Nephron (organoid): ENCODE measurements at regions not wholly inside any gene's neighbourhood (a gene's known extent, or its start where the extent isn't known, plus 50 kb on each side); places are given as distances from the start of the nearest gene placed in this dataset.
A peak's percentile ranks its signal among the peaks of the same experiment; 100 is the strongest.

ENCODE experiments used
- H3K27ac Mint-ChIP-seq, 3 experiments: 2 replicates each; pipeline ENCODE4 v1.8.0; 2020; ENCODE audit warnings: mixed read lengths in 3 of 3, mild to moderate bottlenecking in 2 of 3, moderate library complexity in 1 of 3
- H3K27me3 Mint-ChIP-seq: 2 replicates; pipeline ENCODE4 v1.8.0; 2021; ENCODE audit warnings: low read depth, mild to moderate bottlenecking, moderate library complexity, mixed read lengths
- H3K36me3 Mint-ChIP-seq: 2 replicates; pipeline ENCODE4 v1.8.0; 2020; ENCODE audit warnings: low read depth, mixed read lengths
- H3K4me1 Mint-ChIP-seq: 2 replicates; pipeline ENCODE4 v1.8.0; 2020; ENCODE audit warnings: mixed read lengths
- H3K4me3 Mint-ChIP-seq, 3 experiments: 2 replicates each; pipeline ENCODE4 v1.8.0; 2020; ENCODE audit warnings: mild to moderate bottlenecking in 3 of 3, mixed read lengths in 3 of 3, moderate library complexity in 2 of 3
- H3K9me3 Mint-ChIP-seq: 2 replicates; pipeline ENCODE4 v1.8.0; 2020; ENCODE audit warnings: mixed read lengths
- TF ChIP-seq, protein P1 (sequence below), 3 experiments: fragments of 200-600 bp; sonication (generic); IDR thresholded peaks; one replicate each; pipeline ENCODE4 v1.5.0; 2021; ENCODE audit warnings: antibody characterized with exemption in 3 of 3; ENCODE audit not compliant: unreplicated experiment in 3 of 3

DNA sequence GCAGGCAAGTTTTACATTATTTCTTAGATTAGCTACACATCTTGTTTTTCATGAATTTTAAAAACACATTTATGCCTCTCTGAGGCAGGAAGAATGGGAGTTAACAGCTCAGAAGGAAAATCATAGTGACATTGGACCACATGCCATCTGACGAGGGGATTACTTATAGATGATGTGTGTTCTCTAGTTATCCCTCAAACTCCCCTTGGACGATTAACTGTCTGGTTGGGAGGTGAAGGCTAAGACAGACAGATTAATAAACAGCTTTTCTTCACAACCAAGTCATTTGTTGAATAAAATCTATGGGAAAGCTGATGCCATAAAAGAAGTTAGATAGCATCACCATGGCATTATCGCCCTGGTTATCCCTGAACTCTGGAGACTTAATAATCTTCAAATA lies 80.0 kb upstream of the PREP start:
- TF ChIP-seq, protein P1, sequence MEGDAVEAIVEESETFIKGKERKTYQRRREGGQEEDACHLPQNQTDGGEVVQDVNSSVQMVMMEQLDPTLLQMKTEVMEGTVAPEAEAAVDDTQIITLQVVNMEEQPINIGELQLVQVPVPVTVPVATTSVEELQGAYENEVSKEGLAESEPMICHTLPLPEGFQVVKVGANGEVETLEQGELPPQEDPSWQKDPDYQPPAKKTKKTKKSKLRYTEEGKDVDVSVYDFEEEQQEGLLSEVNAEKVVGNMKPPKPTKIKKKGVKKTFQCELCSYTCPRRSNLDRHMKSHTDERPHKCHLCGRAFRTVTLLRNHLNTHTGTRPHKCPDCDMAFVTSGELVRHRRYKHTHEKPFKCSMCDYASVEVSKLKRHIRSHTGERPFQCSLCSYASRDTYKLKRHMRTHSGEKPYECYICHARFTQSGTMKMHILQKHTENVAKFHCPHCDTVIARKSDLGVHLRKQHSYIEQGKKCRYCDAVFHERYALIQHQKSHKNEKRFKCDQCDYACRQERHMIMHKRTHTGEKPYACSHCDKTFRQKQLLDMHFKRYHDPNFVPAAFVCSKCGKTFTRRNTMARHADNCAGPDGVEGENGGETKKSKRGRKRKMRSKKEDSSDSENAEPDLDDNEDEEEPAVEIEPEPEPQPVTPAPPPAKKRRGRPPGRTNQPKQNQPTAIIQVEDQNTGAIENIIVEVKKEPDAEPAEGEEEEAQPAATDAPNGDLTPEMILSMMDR (IDR thresholded peaks at IDR 0.05; ENCODE audit: unreplicated experiment in 3 of 3), result no peak
- H3K9me3 Mint-ChIP-seq, result no peaks in the 10 kb centered on the region
- H3K27me3 Mint-ChIP-seq, result peaks cover 15% of the 10 kb centered on the region
- no peak overlapping the region for H3K4me3 Mint-ChIP-seq
- H3K4me1 Mint-ChIP-seq, result peaks cover 38% of the 10 kb centered on the region
- no peaks in the 10 kb centered on the region for H3K36me3 Mint-ChIP-seq
- no peak overlapping the region for H3K27ac Mint-ChIP-seq

DNA sequence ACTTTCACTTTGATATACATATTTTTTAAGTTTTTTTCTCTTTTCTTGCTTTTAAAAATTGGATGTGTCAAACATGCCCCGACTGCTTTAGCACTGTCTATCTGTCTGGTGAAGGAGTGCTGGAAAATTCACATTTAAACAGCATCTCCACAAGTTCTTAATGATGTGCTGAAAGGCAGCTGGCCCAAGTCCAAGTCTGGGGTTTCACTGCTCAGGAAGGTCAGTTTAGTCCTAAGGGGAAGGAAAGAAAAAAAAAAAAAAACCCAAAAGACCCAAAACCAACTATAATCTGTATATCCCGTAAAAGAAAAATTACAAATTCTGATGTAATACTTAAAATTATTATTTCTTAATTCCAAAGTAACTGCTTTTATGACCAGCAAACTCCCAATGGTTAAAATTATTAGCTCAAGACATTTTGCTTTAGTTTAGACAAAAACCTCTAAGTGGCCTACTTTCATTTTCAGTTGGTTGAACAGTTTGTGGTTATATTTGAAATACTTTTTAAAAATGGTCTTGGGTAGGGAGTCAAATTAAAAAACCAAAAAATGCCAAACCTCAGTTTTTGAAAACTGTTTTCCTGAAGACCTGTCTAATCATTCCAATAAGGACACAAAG lies 79.5 kb upstream of the PREP start:
- Mint-ChIP-seq H3K27me3 (peaks cover 13% of the 10 kb centered on the region), H3K36me3 (no peaks in the 10 kb centered on the region), H3K27ac (no peak overlapping the region), H3K4me1 (peaks cover 34% of the 10 kb centered on the region), H3K4me3 (no peak overlapping the region), H3K9me3 (no peaks in the 10 kb centered on the region)
- TF ChIP-seq, protein P1 (IDR thresholded peaks at IDR 0.05; ENCODE audit: unreplicated experiment in 3 of 3), result no peak

DNA sequence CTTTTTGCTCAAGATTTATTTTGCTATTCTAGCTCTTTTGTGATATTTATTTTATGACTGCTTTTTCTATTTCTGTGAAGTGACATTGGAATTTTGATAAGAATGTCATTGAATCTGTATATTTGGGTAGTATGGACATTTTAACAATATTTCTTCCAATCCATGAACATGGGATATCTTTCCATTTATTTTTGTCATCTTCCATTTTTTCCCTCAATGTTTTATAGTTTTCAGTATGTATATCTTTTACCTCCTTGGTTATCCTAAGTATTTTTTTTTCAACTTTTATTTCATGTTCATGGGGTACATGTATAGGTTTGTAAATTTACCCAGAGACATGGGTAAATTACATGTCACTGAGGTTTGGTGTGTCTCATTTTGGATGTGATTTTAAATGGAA lies 74.1 kb upstream of the PREP start:
- H3K36me3 Mint-ChIP-seq, result peaks cover 4% of the 10 kb centered on the region
- H3K4me1 Mint-ChIP-seq, result peaks cover 10% of the 10 kb centered on the region
- no peak overlapping the region for H3K4me3 Mint-ChIP-seq

DNA sequence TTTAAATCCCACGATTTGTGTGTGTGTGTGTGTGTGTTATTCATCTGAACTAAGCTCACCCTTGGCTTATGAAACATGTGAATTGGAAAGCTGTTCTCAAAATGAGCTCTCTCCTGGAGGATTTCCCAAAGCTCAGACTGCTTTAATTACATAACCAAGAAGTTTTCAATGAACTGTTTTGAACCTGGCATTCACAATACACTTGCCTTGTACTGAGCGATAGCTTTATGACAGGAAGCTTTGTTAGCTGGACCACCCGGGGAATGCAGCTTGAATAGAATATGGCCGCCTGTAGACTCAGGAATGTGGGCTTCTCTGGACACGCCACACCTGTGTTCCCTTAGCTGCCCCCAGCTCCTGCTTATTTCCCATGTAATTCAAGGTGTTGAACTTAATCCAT lies 71.4 kb upstream of the PREP start:
- Mint-ChIP-seq H3K4me1 (peaks cover 6% of the 10 kb centered on the region), H3K4me3 (no peak overlapping the region), H3K27me3 (peaks cover 3% of the 10 kb centered on the region), H3K36me3 (peaks cover 4% of the 10 kb centered on the region), H3K9me3 (peaks cover 9% of the 10 kb centered on the region), H3K27ac (peak overlapping the region in 2 of 3 experiments; percentile 14 to 56)
- TF ChIP-seq, protein P1 (IDR thresholded peaks at IDR 0.05; ENCODE audit: unreplicated experiment in 3 of 3), result no peak

More for the DNA sequence above, 74.1 kb upstream of the PREP start:
- no peaks in the 10 kb centered on the region for H3K27me3 Mint-ChIP-seq
- no peak overlapping the region for H3K27ac Mint-ChIP-seq
- peaks cover 9% of the 10 kb centered on the region for H3K9me3 Mint-ChIP-seq
- TF ChIP-seq, protein P1 (IDR thresholded peaks at IDR 0.05; ENCODE audit: unreplicated experiment in 3 of 3), result no peak

DNA sequence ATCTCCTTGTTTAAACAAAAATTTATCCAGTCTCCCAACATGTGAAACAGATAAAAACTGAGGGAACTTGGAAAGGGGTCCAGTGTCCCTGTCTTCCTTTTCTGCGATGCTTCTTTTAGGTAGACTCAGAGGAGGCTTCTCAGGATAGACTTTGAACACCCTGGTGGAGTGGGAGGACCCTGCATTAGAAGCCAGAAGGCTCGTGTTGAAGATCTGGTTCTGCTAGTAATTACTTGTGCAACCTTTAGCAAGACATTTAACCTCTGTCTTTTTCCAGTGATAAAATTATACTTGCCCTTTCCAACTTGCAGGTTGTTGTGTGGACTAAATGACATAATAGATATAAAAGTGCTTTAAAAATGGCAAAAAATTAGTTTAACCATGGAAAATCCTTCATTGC lies 67.1 kb upstream of the PREP start:
- no peak overlapping the region for H3K27ac Mint-ChIP-seq
- H3K9me3 Mint-ChIP-seq, result peaks cover 14% of the 10 kb centered on the region
- H3K27me3 Mint-ChIP-seq, result peaks cover 3% of the 10 kb centered on the region
- TF ChIP-seq, protein P1 (IDR thresholded peaks at IDR 0.05; ENCODE audit: unreplicated experiment in 3 of 3), result no peak
- H3K4me1 Mint-ChIP-seq, result peaks cover 6% of the 10 kb centered on the region
- peaks cover 5% of the 10 kb centered on the region for H3K36me3 Mint-ChIP-seq
- H3K4me3 Mint-ChIP-seq, result no peak overlapping the region

DNA sequence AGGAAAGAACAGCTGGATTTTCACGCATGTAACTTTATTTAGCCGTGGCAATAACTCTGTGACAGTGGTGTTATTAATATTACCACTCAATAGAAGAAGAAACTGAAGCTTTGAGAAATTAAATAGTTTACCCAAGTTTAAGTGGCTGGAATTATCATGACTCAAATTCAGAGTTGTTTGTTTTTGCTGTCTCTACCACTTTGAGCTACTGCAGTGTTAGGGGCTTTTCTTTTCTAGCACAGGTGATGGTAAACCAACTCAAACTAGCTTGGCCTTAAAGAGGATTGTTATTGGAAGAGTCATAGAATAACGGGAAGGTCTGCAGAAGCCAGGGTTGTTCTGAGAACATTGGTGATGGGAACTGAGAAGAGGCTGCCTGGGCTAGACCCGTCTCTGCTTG lies 66.0 kb upstream of the PREP start:
- H3K36me3 Mint-ChIP-seq, result peaks cover 9% of the 10 kb centered on the region
- no peaks in the 10 kb centered on the region for H3K4me1 Mint-ChIP-seq
- H3K9me3 Mint-ChIP-seq, result peaks cover 21% of the 10 kb centered on the region
- TF ChIP-seq, protein P1 (IDR thresholded peaks at IDR 0.05; ENCODE audit: unreplicated experiment in 3 of 3), result no peak
- H3K27me3 Mint-ChIP-seq, result peaks cover 3% of the 10 kb centered on the region
- H3K4me3 Mint-ChIP-seq, result no peak overlapping the region
- no peak overlapping the region for H3K27ac Mint-ChIP-seq
